Ascending aorta (tissue), 2 donors: ENCODE measurements at regions not wholly inside any gene's neighbourhood (a gene's known extent, or its start where the extent isn't known, plus 50 kb on each side); places are given as distances from the start of the nearest gene placed in this dataset.

Experiments
- DNase-seq, 2 donors: peaks; one replicate each; pipeline ENCODE4 v3.0.0-alpha.2; 2019; ENCODE audit warnings: low spot score in 2 of 2
- H3K27ac ChIP-seq, 2 donors: fragments of 200-600 bp; sonication (generic); one replicate each; pipeline ENCODE4 v1.5.1; 2016 to 2017; ENCODE audit warnings: mild to moderate bottlenecking in 1 of 2
- H3K27me3 ChIP-seq: fragments of 200-600 bp; sonication (generic); one replicate; pipeline ENCODE4 v1.5.1; 2017
- H3K36me3 ChIP-seq, 2 donors: fragments of 200-600 bp; sonication (generic); one replicate each; pipeline ENCODE4 v1.5.1; 2016
- H3K4me1 ChIP-seq, 2 donors: fragments of 200-600 bp; sonication (generic); one replicate each; pipeline ENCODE4 v1.5.1; 2016 to 2017; ENCODE audit warnings: mild to moderate bottlenecking in 1 of 2
- H3K4me3 ChIP-seq, 2 donors: fragments of 200-600 bp; sonication (generic); one replicate each; pipeline ENCODE4 v1.5.1; 2016 to 2017; ENCODE audit warnings: mild to moderate bottlenecking in 1 of 2
- H3K9me3 ChIP-seq, 2 donors: fragments of 200-600 bp; sonication (generic); one replicate each; pipeline ENCODE4 v1.5.1; 2016
- intact Hi-C: fragments of 100-400 bp; cut with DNase I; formaldehyde crosslinking; loops from one replicate; pipeline ENCODE4 v1.15.1; 2023
- TF ChIP-seq, protein P1 (sequence below), 3 experiments: fragments of 200-600 bp in 2 of 3; fragments of 450-650 bp in 1 of 3; sonication (generic) in 2 of 3; IDR thresholded peaks; one replicate each; pipeline ENCODE4 v1.5.1; 2016 to 2019; ENCODE audit warnings: antibody characterized with exemption in 3 of 3, mild to moderate bottlenecking in 1 of 3, moderate library complexity in 1 of 3

DNA sequence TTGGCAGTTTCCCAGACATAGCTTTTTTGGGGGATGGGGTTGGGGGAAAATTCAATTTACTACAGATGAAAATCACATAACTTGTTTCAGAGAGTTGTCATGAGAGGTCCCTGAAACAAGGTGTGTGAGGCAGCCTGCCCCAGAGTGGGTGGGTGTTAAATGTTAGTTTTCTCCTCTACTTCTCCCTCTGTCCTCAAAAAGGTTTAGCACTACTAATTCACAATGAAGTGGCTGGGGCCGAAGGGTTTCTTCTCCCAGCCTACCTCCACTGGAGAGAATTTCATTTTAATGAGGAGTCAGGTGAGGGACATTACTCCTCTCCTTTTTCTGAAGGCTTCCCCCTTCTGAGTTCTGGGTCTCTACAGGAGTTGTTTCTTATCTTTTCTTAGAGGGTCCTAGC lies 103.3 kb downstream of the C1orf94 start:
- no peak overlapping the region for H3K4me3 ChIP-seq
- no peaks in the 10 kb centered on the region for H3K27me3 ChIP-seq
- no peaks in the 10 kb centered on the region for H3K4me1 ChIP-seq
- no peaks in the 10 kb centered on the region for H3K9me3 ChIP-seq
- H3K27ac ChIP-seq: no peak overlapping the region
- no peak for DNase-seq
- H3K36me3 ChIP-seq: no peaks in the 10 kb centered on the region
- intact Hi-C loops: no loop called here
- TF ChIP-seq, protein P1, sequence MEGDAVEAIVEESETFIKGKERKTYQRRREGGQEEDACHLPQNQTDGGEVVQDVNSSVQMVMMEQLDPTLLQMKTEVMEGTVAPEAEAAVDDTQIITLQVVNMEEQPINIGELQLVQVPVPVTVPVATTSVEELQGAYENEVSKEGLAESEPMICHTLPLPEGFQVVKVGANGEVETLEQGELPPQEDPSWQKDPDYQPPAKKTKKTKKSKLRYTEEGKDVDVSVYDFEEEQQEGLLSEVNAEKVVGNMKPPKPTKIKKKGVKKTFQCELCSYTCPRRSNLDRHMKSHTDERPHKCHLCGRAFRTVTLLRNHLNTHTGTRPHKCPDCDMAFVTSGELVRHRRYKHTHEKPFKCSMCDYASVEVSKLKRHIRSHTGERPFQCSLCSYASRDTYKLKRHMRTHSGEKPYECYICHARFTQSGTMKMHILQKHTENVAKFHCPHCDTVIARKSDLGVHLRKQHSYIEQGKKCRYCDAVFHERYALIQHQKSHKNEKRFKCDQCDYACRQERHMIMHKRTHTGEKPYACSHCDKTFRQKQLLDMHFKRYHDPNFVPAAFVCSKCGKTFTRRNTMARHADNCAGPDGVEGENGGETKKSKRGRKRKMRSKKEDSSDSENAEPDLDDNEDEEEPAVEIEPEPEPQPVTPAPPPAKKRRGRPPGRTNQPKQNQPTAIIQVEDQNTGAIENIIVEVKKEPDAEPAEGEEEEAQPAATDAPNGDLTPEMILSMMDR (IDR thresholded peaks at IDR 0.05): no peak

DNA sequence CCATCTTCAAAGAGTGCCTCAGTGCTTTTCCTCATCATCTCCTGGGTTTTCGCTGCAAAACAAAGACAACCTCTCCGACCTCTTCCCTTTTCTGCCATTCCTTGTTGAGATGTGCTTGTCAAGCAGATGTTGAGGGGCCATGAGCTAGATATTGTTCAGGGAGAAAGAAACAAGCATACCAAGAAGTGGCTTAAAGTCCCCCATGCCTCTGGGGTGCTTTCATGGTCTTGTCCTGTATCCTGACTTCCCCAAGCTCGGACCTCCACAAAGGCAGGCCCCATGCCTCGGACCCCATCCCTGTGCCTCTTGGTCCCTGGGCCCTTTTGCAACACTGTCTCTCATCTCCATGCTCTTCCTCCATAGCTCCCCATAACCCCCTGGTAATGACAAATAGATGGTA lies 103.8 kb downstream of the C1orf94 start:
- no peak for DNase-seq
- TF ChIP-seq, protein P1 (IDR thresholded peaks at IDR 0.05): no peak
- Histone ChIP-seq H3K9me3 (no peaks in the 10 kb centered on the region), H3K4me3 (no peak overlapping the region), H3K4me1 (no peaks in the 10 kb centered on the region), H3K27me3 (no peaks in the 10 kb centered on the region), H3K27ac (no peak overlapping the region), H3K36me3 (no peaks in the 10 kb centered on the region)
- intact Hi-C loops: no loop called here

DNA sequence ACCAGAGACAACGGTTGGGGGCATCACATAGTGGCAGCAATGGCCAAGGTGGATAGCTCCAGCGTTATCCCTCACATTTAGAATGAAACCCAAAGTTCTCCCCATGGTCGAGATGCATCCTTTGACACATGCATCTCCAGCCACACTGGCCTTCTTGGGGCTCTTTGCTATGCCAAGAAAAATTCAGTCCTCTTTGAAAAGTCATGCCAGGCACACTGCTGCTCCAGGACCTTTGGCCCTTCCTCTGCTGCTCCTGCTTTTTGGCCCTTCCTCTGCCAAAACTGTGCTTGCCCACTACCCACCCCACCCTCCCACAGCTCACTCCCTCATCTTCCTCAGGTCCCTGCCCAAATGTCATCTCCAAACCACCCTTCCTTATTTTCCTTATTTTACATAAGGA lies 106.4 kb downstream of the C1orf94 start:
- no peak for DNase-seq
- H3K4me1 ChIP-seq: no peaks in the 10 kb centered on the region
- H3K27me3 ChIP-seq: no peaks in the 10 kb centered on the region
- no peak overlapping the region for H3K4me3 ChIP-seq
- intact Hi-C loops: no loop called here
- TF ChIP-seq, protein P1 (IDR thresholded peaks at IDR 0.05): no peak
- H3K9me3 ChIP-seq: no peaks in the 10 kb centered on the region
- no peaks in the 10 kb centered on the region for H3K36me3 ChIP-seq
- no peak overlapping the region for H3K27ac ChIP-seq

DNA sequence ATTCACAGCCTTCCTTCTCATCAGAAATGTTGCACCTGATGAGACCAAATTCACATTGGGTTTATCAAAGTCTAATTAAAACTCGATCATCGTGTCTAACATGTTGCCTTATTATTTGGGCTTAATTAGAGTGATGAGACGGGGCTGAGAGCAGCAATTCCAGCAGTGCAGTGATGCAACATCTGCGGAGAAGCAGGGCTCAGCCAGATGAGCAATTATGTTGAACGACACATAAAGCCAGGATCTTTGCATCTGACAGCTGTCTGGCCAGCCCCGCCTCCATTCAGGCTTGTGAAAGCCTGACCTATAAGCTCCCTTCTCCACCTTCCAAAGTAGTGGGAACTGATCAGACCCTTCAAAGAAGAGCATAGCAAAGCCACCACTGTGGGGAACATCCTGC lies 109.8 kb downstream of the C1orf94 start:
- TF ChIP-seq, protein P1 (IDR thresholded peaks at IDR 0.05): no peak
- no peak for DNase-seq
- H3K36me3 ChIP-seq: no peaks in the 10 kb centered on the region
- H3K27me3 ChIP-seq: no peaks in the 10 kb centered on the region
- H3K4me3 ChIP-seq: no peak overlapping the region
- H3K4me1 ChIP-seq: no peaks in the 10 kb centered on the region
- no peaks in the 10 kb centered on the region for H3K9me3 ChIP-seq
- no peak overlapping the region for H3K27ac ChIP-seq
- intact Hi-C loops: no loop called here

DNA sequence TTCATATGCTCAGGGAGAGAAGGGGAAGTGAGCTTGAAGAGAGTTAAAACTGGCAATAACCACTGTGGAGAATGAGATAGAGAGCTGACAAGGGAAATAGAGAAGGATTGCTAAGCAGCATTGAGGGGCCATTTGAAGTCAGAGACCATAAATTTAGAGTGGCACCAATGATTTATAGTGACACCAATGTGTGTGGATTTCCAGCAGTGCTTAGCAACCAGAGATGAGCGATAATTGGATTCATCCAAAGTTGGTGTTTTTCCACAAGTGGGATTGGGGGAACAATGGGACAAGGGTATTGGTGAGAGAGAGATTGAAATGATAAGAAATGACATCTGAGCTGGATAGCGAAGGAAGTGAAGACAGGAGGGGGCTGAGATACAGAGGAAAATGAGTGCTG lies 114.1 kb downstream of the C1orf94 start:
- Histone ChIP-seq H3K27ac (no peak overlapping the region), H3K4me1 (no peaks in the 10 kb centered on the region), H3K36me3 (no peaks in the 10 kb centered on the region), H3K27me3 (no peaks in the 10 kb centered on the region), H3K4me3 (no peak overlapping the region), H3K9me3 (no peaks in the 10 kb centered on the region)
- TF ChIP-seq, protein P1 (IDR thresholded peaks at IDR 0.05): no peak
- intact Hi-C loops: no loop called here
- no peak for DNase-seq

DNA sequence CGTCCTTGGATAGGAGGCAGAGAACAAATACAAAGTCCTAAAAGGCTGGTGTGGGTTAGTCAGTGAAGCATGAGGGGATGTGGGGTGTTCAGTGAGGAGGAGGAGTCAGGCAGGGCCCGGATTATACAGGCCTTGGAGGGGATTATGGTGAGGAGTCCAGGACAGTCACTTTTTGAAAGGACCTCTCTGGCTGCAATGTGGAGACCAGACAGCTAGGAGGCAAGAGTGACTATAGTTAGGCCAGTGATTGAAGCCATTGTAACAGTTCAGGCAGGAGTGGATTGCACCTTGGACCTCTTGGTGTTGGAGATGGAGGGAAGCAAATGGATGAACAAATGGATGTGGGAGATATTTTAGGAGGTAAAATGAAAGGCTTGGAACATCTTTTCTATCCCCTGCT lies 115.8 kb downstream of the C1orf94 start:
- intact Hi-C loops: no loop called here
- H3K36me3 ChIP-seq: no peaks in the 10 kb centered on the region
- H3K9me3 ChIP-seq: no peaks in the 10 kb centered on the region
- H3K27ac ChIP-seq: no peak overlapping the region
- TF ChIP-seq, protein P1 (IDR thresholded peaks at IDR 0.05): no peak
- no peak overlapping the region for H3K4me3 ChIP-seq
- no peaks in the 10 kb centered on the region for H3K4me1 ChIP-seq
- DNase-seq: no peak
- H3K27me3 ChIP-seq: no peaks in the 10 kb centered on the region
